Stimulated activated CD8-positive, alpha-beta memory T cell treated with anti-CD3 and anti-CD28 coated beads, Interleukin-15, amount 100 ng/mL, for 4 hours (primary cell): ENCODE measurements at regions not wholly inside any gene's neighbourhood (a gene's known extent, or its start where the extent isn't known, plus 50 kb on each side); places are given as distances from the start of the nearest gene placed in this dataset.

ENCODE experiments used
- DNase-seq, 2 donors: peaks; one replicate each; pipeline ENCODE4 v3.0.0-alpha.2; 2020; ENCODE audit warnings: low read depth in 2 of 2

- DNase-seq: no peak
Observed at GRCh38 chr4:65921180-65921579, 250.9 kb upstream of the EPHA5 start.

DNA sequence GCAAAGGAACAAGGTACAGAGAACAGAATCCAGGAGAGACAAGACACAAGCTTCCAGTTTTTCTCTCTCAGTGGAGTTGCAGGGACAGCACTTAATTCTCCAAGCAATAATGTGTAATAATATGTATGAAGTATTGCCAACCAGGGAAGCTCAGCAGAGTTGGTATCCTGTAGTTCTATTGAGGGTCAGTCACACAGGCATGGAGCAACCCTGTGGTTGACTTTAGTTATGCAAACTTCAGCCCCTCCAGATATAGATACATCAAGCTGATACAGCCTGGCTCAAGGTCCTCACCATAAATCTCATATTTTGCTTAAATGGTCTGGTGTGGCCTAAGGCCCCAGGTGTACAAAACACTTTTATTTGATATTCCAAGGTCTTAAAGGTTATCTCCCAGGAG is 248.6 kb upstream of the EPHA5 start:
- no peak for DNase-seq

DNA sequence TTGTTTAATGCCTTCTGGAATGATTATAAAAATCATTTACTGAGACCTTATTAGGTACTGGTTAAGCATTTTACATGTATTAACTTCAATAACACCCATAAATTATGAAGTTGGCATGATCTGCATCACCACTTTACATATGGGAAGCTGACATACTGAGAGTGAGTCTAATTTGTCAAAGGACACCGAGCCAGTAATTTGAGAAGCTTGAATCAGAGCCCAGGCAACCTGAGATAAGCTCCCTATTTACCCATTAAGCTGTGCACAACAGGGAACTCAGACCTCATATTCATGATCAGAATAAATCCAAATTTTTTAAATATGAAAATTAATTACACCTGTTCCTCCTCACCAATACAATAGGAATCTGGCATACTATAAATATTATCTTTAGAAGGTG is 247.9 kb upstream of the EPHA5 start:
- no peak for DNase-seq

GRCh38 chr4:65917486-65917885 is 247.2 kb upstream of the EPHA5 start:
- no peak for DNase-seq

- no peak for DNase-seq
Observed at GRCh38 chr4:65911720-65912119, 241.4 kb upstream of the EPHA5 start.

- no peak for DNase-seq
Observed at GRCh38 chr4:65893957-65894755, 223.9 kb upstream of the EPHA5 start.

GRCh38 chr4:65893271-65893670 is 223.0 kb upstream of the EPHA5 start:
- no peak for DNase-seq

- no peak for DNase-seq
Observed at GRCh38 chr4:65880594-65880993, 210.3 kb upstream of the EPHA5 start.

GRCh38 chr4:65868096-65868824 is 198.0 kb upstream of the EPHA5 start:
- DNase-seq: no peak

- no peak for DNase-seq
Observed at GRCh38 chr4:65865489-65865888, 195.2 kb upstream of the EPHA5 start.

DNA sequence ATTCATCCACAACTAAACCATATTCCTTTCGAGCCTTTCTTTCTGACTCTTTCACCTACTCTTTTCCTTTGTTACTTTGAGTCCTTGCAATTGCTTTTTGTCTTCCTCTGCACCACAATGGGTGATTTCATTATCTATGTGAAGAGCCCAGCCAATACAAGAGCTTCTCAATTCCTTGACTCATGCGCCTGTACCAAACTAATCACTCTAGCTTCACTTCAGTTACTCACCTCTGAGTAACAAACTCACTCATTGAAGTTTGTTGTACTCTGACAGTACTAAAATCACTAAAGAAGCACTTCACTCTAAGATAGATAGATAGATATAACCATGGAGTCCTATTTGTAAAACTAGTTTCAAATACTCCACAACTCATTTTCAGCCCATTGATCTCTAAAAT is 191.7 kb upstream of the EPHA5 start:
- DNase-seq: no peak

- DNase-seq: no peak
Observed at GRCh38 chr4:65845199-65845773, 175.0 kb upstream of the EPHA5 start.

GRCh38 chr4:65839164-65839931 is 169.1 kb upstream of the EPHA5 start:
- no peak for DNase-seq

DNA sequence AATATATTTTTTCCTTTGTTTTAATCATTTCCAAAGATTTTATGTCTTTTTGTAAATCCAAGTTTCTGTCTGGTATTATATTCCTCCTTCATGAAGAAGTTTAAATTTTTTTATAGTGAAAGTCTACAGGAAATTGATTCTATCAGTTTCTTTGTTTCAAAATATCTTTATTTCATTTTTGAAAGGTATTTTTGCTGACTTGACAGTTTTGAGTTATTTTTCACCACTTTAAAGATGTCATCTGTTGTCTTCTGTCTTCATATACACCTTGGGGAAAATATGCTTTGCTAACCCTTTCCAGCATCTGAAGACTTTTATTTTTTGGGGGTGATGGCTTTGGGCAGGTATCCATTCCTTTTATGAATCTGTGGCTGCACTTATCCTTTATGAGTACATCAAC is 164.4 kb upstream of the EPHA5 start:
- DNase-seq: no peak

DNA sequence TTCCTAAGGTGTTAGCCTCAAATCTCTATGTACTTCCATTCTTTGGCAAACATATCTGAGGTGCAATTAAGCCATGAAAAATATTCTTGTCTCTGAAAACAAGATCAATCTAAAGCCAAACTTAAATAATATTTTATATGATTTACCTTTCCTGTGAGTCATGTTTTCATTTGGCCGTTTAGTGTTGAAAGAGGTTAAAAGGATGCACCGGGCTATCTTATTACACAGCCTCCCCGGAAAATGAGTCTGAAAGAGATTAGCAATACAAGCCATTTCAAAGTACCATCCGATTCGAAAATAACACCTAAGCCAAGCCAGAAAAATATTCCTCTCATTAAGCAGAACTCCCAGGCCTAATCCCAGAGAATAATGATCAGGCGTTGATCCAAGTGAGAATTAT is 161.5 kb upstream of the EPHA5 start:
- no peak for DNase-seq

- no peak for DNase-seq
Observed at GRCh38 chr4:65825116-65825753, 154.9 kb upstream of the EPHA5 start.

DNA sequence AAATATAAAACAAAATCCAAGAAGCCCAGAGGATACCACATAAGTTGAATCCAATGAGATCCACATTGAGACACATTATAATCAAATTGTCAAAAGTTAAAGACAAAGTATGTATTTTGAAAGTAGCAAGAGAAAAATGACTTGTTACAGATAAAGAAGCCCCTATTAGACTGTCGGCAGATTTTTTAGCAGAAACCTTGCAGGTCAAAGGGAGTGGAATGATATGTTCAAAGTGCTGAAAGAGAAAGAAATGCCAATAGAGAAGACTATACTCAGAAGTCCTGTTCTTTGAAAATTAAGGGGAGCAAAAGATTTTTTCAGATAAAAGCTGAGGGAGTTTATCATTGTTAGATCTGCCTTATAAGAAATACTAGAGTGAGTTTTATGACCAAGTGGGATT is 148.9 kb upstream of the EPHA5 start:
- DNase-seq: no peak

DNA sequence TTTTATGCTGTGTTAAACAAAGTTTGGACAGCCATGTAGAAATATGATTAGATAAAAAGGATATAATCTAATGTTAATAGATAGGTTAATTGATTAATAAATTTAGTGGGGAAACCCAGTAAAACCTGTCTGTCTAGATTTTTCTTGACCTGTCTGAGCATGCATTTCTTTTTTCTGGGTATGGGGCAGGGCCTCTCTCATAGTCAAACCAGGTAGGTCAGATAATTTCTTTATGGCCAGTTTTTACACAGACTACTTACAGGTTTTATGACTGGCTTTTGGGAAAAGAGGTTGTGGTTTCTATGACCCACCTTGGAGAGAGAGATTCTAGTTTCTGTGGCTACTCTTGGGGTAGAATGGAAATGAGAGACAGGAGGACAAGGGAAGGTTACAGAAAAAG is 135.6 kb upstream of the EPHA5 start:
- DNase-seq: no peak

DNA sequence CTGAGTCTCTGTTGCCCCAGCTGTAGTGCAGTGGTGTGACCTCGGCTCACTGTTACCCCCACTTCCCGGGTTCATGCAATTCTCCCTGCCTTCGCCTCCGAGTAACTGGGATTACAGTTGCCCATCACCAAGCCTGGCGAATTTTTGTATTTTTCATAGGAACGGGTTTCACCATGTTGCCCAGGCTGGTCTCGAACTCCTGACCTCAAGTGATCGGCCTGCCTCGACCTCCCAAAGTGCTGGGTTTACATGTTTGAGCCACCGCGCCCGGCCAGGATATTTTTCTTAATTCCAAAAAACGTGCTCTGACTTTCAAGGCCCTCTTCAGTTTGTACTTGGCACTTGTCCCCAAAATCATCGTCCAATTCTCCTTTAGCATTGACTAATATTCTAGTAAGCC is 129.2 kb upstream of the EPHA5 start:
- DNase-seq: no peak

DNA sequence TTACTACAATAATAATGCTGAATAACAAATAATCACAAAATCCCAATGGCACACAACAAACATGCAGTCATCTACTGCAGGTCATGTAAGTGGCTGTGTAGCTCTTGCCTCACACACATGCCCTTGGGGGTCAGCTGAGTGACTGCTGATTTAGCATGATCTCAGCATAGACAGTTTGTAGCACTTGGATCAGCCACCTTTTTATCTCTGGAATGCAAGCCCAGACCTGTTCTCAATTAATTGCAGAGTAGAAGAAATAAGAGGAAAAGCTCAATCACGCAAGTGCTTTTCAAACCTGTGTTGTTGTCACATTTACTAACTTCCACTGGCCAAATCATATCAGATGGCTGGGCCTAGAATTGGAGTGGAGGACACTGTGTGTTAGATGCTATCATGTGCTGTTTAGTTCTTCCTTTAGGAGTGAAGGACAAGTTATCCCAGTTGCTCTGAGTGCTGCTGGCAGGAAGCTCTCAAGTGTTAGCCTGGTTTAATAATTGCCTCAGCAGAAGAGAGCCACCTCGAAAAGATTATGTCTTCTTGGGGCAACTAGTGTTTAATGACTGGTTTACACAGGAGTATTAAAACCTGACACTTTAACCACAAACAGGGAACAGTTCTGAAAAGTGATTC is 128.3 kb upstream of the EPHA5 start:
- no peak for DNase-seq

DNA sequence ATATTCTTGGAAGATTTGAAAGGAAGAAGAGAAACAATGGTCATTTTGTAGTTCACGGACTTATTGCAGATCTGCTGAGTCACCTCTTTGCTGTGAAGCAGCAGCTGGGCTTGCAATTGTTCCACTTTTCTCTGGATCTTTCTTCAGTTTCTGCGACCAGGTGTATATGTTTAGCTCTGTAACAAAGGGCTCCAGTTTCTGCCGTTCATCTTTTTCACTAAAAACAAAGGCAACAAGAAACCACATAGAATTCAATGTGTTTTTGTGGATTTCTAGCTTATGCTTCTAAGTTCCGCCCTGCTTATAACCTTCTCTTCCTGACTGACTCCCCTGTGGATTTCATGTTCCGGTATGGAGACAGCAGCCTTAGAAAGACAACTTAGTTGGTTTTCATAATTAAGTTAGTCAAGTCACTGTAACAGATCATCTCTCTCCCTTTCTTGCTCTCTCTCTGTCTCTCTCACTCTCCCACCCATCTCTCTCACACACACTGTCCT is 121.6 kb upstream of the EPHA5 start:
- DNase-seq: no peak
